Chondrocyte (in vitro differentiated cells): ENCODE measurements at regions not wholly inside any gene's neighbourhood (a gene's known extent, or its start where the extent isn't known, plus 50 kb on each side); places are given as distances from the start of the nearest gene placed in this dataset.

Experiments used
- DNase-seq: peaks from one replicate; pipeline ENCODE4 v3.0.0; 2021; ENCODE audit warnings: mixed read lengths, low spot score
- H3K27ac Mint-ChIP-seq: one replicate; pipeline ENCODE4 v1.8.0; 2021; ENCODE audit warnings: mild to moderate bottlenecking, moderate library complexity, mixed read lengths; ENCODE audit not compliant: unreplicated experiment
- H3K27me3 Mint-ChIP-seq: 2 replicates; pipeline ENCODE4 v1.8.0; 2021; ENCODE audit warnings: low read depth, mixed read lengths
- H3K36me3 Mint-ChIP-seq: 2 replicates; pipeline ENCODE4 v1.8.0; 2021; ENCODE audit warnings: low read depth, mixed read lengths
- H3K4me1 Mint-ChIP-seq: 2 replicates; pipeline ENCODE4 v1.8.0; 2021; ENCODE audit warnings: low read depth, mild to moderate bottlenecking, mixed read lengths
- H3K4me3 Mint-ChIP-seq: one replicate; pipeline ENCODE4 v1.8.0; 2021; ENCODE audit warnings: mild to moderate bottlenecking, moderate library complexity, mixed read lengths; ENCODE audit not compliant: unreplicated experiment
- H3K9me3 Mint-ChIP-seq: 2 replicates; pipeline ENCODE4 v1.8.0; 2021; ENCODE audit warnings: low read depth, mixed read lengths
- CTCF ChIP-seq: fragments of 200-600 bp; sonication (generic); IDR thresholded peaks from 2 replicates; pipeline ENCODE4 v1.5.0; 2021; ENCODE audit warnings: antibody characterized with exemption, mild to moderate bottlenecking, moderate library complexity

DNA sequence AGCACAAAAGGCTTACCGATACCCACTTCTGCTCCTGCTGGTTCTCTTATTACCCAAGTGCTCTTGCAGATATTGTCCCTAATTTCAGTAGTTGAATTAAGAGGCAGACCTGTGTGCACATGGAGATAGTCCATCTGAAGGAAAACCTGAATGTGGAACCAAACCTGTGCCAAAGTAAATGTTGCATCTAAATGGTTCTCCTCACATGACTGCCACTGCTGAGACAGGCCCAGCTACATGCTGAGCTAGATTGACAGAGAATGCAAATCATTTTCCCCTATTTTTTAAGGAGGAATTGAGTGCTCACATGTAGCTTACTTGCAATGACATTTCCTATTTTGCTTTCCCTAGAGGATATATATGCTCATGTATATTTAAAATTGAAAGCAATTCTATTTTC is 609.1 kb upstream of the TECRL start:
- no peaks in the 10 kb centered on the region for H3K4me1 Mint-ChIP-seq

DNA sequence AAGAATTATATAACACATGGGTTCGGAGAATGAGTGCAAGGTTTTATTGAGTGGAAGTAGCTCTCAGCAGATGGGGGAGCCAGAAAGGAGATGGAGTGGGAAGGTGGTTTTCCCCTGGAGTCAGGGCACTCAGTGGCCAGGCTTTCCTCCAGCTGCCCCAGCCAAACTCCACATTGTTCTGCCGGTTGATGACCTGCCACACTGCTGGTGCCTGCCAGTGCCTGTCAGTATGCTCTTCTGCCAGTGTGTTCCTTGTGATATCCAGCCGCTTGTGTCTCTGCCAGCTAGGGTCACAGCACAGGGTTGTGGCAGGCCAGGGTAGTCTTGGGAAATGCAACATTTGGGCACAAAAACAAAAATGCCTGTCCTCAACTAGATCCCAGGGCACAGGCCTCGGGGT is 604.8 kb upstream of the TECRL start:
- Mint-ChIP-seq H3K4me1 (no peaks in the 10 kb centered on the region), H3K9me3 (no peaks in the 10 kb centered on the region), H3K27ac (no peak overlapping the region), H3K4me3 (no peak overlapping the region), H3K27me3 (no peaks in the 10 kb centered on the region), H3K36me3 (no peaks in the 10 kb centered on the region)
- no peak for DNase-seq
- TF ChIP-seq CTCF: no peak

More for the DNA sequence above, 609.1 kb upstream of the TECRL start:
- H3K36me3 Mint-ChIP-seq: no peaks in the 10 kb centered on the region
- no peak overlapping the region for H3K27ac Mint-ChIP-seq
- TF ChIP-seq CTCF: no peak
- no peaks in the 10 kb centered on the region for H3K27me3 Mint-ChIP-seq
- no peaks in the 10 kb centered on the region for H3K9me3 Mint-ChIP-seq
- DNase-seq: no peak
- H3K4me3 Mint-ChIP-seq: no peak overlapping the region

GRCh38 chr4:65007841-65008439 is 598.7 kb upstream of the TECRL start:
- Mint-ChIP-seq H3K4me1 (no peaks in the 10 kb centered on the region), H3K9me3 (no peaks in the 10 kb centered on the region), H3K36me3 (no peaks in the 10 kb centered on the region), H3K27me3 (peaks cover 4% of the 10 kb centered on the region), H3K27ac (no peak overlapping the region), H3K4me3 (no peak overlapping the region)
- DNase-seq: no peak
- peak; percentile 92 for TF ChIP-seq CTCF

DNA sequence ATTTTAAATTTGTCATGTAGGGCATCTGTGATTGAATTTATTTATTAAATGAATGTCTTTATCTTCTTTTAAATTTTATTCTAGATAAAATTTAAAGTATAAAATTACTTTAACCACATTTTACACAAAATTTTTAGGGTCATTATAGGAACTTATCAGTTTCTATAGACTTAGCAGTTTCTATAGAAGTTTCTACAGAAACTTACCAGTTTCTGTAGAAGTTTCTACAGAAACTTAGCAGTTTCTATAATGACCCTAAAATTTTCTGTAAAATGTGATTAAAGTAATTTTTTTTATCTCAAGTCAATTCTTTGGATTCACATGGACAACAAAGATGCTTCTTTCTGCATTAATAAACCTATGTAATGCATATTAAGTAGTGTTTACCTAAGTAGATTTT is 565.9 kb upstream of the TECRL start:
- peaks cover 2% of the 10 kb centered on the region for H3K9me3 Mint-ChIP-seq
- TF ChIP-seq CTCF: no peak
- H3K27me3 Mint-ChIP-seq: peaks cover 10% of the 10 kb centered on the region
- no peak for DNase-seq
- no peak overlapping the region for H3K4me3 Mint-ChIP-seq
- H3K4me1 Mint-ChIP-seq: no peaks in the 10 kb centered on the region
- no peak overlapping the region for H3K27ac Mint-ChIP-seq
- H3K36me3 Mint-ChIP-seq: no peaks in the 10 kb centered on the region

DNA sequence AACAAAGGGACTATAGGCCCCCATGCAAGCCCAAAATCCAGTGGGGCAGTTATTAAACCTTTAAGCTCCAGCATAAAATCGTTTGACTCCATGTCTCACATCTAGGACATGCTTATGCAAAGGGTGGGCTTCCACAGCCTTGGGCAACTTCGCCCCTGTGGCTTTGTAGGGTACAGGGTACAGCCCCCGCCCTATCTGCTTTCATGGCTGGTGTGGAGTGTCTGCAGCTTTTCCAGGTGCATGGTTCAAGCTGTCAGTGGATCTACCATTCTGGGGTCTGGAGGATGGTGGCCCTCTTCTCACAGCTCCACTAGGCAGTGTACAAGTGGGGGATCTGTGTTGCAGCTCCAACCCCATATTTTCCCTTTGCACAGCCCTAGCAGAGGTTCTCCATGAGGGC is 559.8 kb upstream of the TECRL start:
- no peak overlapping the region for H3K4me3 Mint-ChIP-seq
- peaks cover 2% of the 10 kb centered on the region for H3K9me3 Mint-ChIP-seq
- no peaks in the 10 kb centered on the region for H3K36me3 Mint-ChIP-seq
- no peaks in the 10 kb centered on the region for H3K4me1 Mint-ChIP-seq
- no peak for TF ChIP-seq CTCF
- peak; percentile 40 for DNase-seq
- no peaks in the 10 kb centered on the region for H3K27me3 Mint-ChIP-seq
- H3K27ac Mint-ChIP-seq: no peak overlapping the region
